Kidney (tissue), 13 donors: ENCODE measurements at regions not wholly inside any gene's neighbourhood (a gene's known extent, or its start where the extent isn't known, plus 50 kb on each side); places are given as distances from the start of the nearest gene placed in this dataset.
"Not testable (repeated sequence)": the region's sequence is repeated elsewhere in the genome, so short reads cannot be mapped to it uniquely, and the experiment has no call there.

Experiments
- DNase-seq, 5 donors: peaks; one replicate each; pipeline ENCODE4 v3.0.0-alpha.2; 2013 to 2020
- FAIRE-seq: peaks from 2 replicates; lab custom pipeline; 2012; peaks lifted over from hg19 to GRCh38; lab: Jason Lieb, UNC
- H3K27ac ChIP-seq, 2 donors: one replicate each; pipeline ENCODE4 v1.7.0; 2013; ENCODE audit warnings: low read depth in 2 of 2, low read length in 2 of 2, inconsistent platforms in 1 of 2
- H3K27me3 ChIP-seq: one replicate; pipeline ENCODE4 v1.7.1; 2013; ENCODE audit warnings: low read length, inconsistent platforms; ENCODE audit not compliant: control insufficient read depth, insufficient read depth
- H3K36me3 ChIP-seq, 3 donors: one replicate each; pipeline versions ENCODE4 v1.7.0 to v1.7.1; 2013; ENCODE audit warnings: low read length in 3 of 3, control low read depth in 1 of 3, inconsistent platforms in 1 of 3; ENCODE audit not compliant: insufficient read depth in 3 of 3, control insufficient read depth in 2 of 3
- H3K4me1 ChIP-seq, 3 donors: one replicate each; pipeline versions ENCODE4 v1.7.0 to v1.7.1; 2013; ENCODE audit warnings: low read length in 3 of 3, inconsistent platforms in 1 of 3, low read depth in 1 of 3; ENCODE audit not compliant: control insufficient read depth in 2 of 3, insufficient read depth in 2 of 3
- H3K4me3 ChIP-seq, 3 donors: one replicate each; pipeline versions ENCODE4 v1.7.0 to v1.8.1; 2013; ENCODE audit warnings: low read length in 3 of 3, control low read depth in 1 of 3, inconsistent platforms in 1 of 3
- H3K9ac ChIP-seq, 3 donors: one replicate each; pipeline versions ENCODE4 v1.7.0 to v1.7.1; 2013; ENCODE audit warnings: low read length in 3 of 3, control low read depth in 1 of 3, inconsistent platforms in 1 of 3
- H3K9me3 ChIP-seq, 3 donors: one replicate each; pipeline versions ENCODE4 v1.7.0 to v1.7.1; 2013; ENCODE audit warnings: low read length in 3 of 3, control low read depth in 1 of 3, inconsistent platforms in 1 of 3; ENCODE audit not compliant: control insufficient read depth in 2 of 3, insufficient read depth in 1 of 3
- CTCF ChIP-seq: IDR thresholded peaks from 3 replicates; pipeline ENCODE4 v1.5.1; 2012; ENCODE audit warnings: mild to moderate bottlenecking, moderate library complexity, borderline replicate concordance; ENCODE audit not compliant: insufficient read depth; ENCODE audit errors: extremely low read depth
- intact Hi-C: fragments of 100-400 bp; cut with DNase I; formaldehyde crosslinking; loops from one replicate; pipeline ENCODE4 v1.11.1; 2022
- donor health status: control.
- donor health status: control.
- donor health status: control.
- donor health status: control.
- donor health status: control.
- donor health status: DM: yes; HTN: yes; CAD: no.
- donor health status: Normal renal cell carcinoma (clear cell type).

GRCh38 chr15:59894835-59895234 is 109.3 kb upstream of the FOXB1 start:
- intact Hi-C loops = no loop called here

GRCh38 chr15:59892985-59893384 is 111.1 kb upstream of the FOXB1 start:
- Histone ChIP-seq H3K27me3 (no peaks in the 10 kb centered on the region), H3K9me3 (peaks cover 0 to 2% (median 0%) of the 10 kb centered on the region in 3 donors), H3K9ac (no peak overlapping the region), H3K27ac (no peak overlapping the region), H3K36me3 (no peaks in the 10 kb centered on the region), H3K4me1 (no peaks in the 10 kb centered on the region), H3K4me3 (no peak overlapping the region)
- intact Hi-C loops = no loop called here
- no peak for TF ChIP-seq CTCF
- FAIRE-seq (no peak), DNase-seq (peak in 3 of 5 donors; percentile 43 to 83 (median 74))

More at GRCh38 chr15:59894835-59895234, 109.3 kb upstream of the FOXB1 start:
- TF ChIP-seq CTCF = no peak
- Histone ChIP-seq H3K27ac (no peak overlapping the region), H3K4me1 (no peaks in the 10 kb centered on the region), H3K9me3 (no peaks in the 10 kb centered on the region), H3K9ac (no peak overlapping the region), H3K36me3 (no peaks in the 10 kb centered on the region), H3K4me3 (no peak overlapping the region), H3K27me3 (no peaks in the 10 kb centered on the region)
- FAIRE-seq (no peak), DNase-seq (no peak)

GRCh38 chr15:59887870-59888269 is 116.2 kb upstream of the FOXB1 start:
- H3K36me3 ChIP-seq, DNase-seq, H3K4me3 ChIP-seq, H3K27ac ChIP-seq, H3K27me3 ChIP-seq, intact Hi-C loops, H3K4me1 ChIP-seq, FAIRE-seq, H3K9ac ChIP-seq, H3K9me3 ChIP-seq: not testable (repeated sequence)

- Histone ChIP-seq H3K27ac (no peak overlapping the region), H3K4me1 (no peaks in the 10 kb centered on the region), H3K9me3 (peaks cover 0 to 2% (median 0%) of the 10 kb centered on the region in 3 donors), H3K4me3 (no peak overlapping the region), H3K36me3 (no peaks in the 10 kb centered on the region), H3K27me3 (no peaks in the 10 kb centered on the region), H3K9ac (no peak overlapping the region)
- TF ChIP-seq CTCF = no peak
- no peak for DNase-seq
- intact Hi-C loops = no loop called here
- FAIRE-seq = no peak
Measured at GRCh38 chr15:59887211-59887610, 116.9 kb upstream of the FOXB1 start.
